ENCODE measurements at regions not wholly inside any gene's neighbourhood (a gene's known extent, or its start where the extent isn't known, plus 50 kb on each side); places are given as distances from the start of the nearest gene placed in this dataset.

- no peak for DNase-seq (ENCODE audit: low read depth in 2 of 3, low spot score in 2 of 3)
These were observed 550.5 kb downstream of the MIAT start for GRCh38 chr22:27207907-27208306.

DNA sequence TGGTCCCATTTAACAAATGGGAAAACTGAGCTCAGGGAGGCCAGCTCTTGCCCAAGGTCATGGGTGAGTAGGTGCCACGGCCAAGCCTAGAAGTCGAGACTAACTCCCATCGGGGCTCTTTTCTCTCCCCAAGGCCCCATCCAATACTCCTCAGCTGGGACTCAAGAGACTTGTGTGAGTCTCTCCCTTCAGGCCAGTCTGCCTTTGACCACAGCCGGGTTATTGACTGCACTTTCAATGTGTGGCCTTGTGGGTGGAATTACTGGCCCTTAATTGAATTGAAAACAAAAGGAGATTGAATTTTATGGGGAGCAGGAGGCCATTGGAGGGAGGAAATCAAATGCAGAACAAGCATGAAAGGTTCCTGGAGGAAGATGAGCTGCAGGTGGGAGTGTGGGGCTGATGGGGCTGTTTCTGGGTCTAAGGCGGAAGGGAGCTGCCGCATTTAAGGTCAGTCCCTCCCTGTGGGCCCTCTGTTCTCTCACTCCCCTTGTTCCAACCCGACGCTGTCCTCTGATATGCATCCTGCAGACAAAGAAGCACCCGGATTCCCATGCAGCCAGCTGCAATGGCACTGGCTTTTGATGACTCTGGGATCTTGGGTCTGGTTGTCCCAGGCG lies 552.8 kb downstream of the MIAT start:
- DNase-seq (ENCODE audit: low read depth in 2 of 3, low spot score in 2 of 3): no peak

GRCh38 chr22:27212102-27212501 lies 554.7 kb downstream of the MIAT start:
- DNase-seq (ENCODE audit: low read depth in 2 of 3, low spot score in 2 of 3): no peak

DNA sequence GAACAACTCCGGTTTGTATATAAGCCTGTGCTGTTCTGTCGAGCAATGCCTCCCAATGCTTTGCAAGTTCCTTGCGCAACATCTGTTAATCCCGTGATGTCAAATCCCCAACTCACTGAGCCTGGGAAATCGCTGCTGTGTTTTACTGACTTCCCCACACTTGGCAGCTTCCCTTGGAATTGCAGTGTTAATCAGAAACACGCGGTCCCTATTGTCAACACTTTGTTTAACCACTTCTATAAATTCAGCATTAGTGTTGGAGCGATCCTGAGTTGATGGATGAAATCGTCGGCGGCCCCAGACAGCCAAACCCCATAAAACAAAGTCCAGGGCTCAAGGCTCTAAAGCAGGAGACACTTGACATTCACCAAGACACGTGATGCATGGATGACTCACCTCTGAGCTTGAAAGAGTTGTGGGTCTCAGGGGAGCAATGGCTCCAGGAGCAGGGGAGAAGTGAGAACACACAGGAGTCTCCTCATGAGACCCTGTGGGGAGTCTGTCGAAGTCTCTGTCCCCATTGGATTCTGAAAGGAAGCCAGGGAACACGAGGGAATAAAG lies 555.3 kb downstream of the MIAT start:
- peak in 1 of 3 donors; percentile 20 for DNase-seq (ENCODE audit: low read depth in 2 of 3, low spot score in 2 of 3)

- no peak for DNase-seq (ENCODE audit: low read depth in 2 of 3, low spot score in 2 of 3)
These were observed 555.9 kb downstream of the MIAT start for GRCh38 chr22:27213294-27213693.

DNA sequence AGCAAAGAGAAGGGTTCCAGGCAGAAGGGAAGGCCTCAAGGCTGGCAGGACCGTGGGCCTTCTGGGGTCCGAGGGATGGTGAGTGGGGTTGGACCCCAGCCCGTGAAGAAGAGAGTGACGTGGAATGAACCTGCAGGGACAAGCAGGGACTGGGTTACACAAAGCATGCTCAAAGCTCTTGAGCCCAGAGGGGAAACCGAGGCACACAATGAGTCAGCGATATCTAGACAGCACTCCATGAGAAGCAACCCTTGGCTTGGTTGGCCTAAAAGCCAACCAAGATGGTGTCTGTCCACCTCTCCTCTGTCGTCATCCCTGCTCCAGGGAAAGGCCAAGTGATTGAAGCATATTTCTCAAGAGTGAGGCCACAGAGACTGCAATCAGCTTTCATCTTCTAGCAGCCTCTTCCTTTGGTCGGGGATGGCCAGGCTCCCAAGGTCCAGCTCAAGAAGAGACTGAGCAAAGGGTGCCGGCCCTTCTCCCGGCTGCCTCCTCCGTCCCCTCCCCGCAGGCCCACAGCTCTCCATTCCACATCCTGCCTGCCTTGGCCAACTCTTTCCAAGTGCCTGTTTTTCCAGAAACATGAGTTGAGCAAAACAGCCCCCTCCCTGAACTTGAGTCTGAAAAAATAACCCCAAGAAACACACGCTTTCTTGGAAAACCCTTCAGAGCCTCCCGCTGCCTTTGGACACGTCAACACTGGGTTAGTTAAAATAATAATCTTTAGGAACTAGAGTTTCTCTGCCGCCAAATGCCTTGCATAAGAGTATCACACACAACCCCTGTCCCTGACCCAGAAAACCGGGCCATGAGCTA lies 556.6 kb downstream of the MIAT start:
- DNase-seq (ENCODE audit: low read depth in 2 of 3, low spot score in 2 of 3): no peak

DNA sequence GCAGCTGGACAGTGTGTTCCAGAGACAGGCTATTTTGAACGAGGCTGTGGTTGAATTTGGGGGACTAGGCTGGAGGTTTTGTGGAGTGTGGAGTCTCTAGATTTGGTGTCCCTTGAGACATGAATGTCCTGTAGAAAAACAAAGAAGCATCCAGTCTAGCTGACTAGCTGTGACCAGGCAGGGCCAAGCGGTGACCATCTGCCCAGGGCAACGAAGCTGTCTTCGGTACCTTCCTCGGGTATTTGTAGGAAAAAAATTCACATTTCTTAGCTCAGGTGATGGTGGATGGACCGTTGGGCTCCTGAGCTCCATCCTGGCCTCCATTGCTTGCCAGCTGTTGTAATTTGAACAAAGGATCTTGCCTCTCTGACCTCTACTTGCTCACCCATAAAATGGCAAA lies 557.3 kb downstream of the MIAT start:
- DNase-seq (ENCODE audit: low read depth in 2 of 3, low spot score in 2 of 3): no peak

DNA sequence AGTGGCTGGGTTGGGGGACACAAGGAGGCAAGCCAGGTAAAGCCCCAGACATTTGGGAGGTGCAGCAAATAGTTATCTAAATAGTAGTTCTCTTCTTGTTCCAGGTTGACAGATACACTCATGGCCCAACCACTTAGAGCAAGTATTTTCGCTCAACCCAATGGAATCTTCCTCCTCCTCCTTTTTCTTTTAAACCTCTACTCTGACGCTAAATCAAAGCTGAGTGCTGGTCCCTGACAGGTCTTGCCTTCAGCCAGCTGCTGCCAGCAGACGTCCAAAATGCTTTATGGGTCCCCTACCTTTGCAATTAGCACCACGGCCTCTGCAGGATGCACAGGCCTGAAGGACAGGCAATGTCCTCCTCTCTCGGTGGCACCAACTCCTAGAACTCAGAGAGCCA lies 558.5 kb downstream of the MIAT start:
- DNase-seq (ENCODE audit: low read depth in 2 of 3, low spot score in 2 of 3): no peak

DNA sequence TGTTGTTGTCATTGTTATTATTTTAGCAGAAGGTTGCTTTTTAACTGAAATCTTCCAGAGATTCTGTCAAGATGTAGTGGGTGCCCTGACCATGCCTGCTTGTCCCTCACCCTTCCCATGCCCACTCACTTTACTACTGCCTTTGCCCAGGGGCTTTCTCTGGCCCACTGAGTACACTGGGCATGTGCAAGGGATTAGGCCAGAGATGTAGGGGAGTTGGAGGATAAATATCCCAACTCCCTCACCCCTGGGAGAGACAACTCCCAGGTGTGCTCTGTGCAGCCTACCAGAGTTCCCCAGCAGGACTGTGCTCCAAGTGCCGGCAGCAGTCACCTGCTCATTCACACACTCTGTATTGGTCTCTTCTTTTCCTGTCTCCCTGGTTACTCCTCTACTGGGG lies 559.1 kb downstream of the MIAT start:
- DNase-seq (ENCODE audit: low read depth in 2 of 3, low spot score in 2 of 3): no peak

DNA sequence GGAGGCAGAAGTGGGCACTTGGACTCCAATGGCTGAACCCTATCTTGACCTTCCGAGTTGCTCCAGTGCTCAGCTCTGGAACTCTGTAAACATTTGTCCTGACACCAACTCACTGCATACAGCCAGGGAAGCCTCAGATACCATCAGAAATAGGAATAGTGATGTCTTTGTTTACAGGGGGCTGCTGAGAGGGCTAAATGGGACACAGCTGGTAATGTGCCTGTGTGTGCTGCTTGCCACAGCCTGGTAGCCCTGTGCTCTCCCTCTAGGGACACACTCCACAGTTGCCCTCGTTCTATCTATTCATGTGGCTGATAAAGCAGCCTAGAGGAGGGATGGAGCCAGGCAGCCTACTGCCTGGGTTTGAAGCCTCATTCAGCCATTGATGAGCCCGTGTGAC lies 559.8 kb downstream of the MIAT start:
- no peak for DNase-seq (ENCODE audit: low read depth in 2 of 3, low spot score in 2 of 3)

- DNase-seq (ENCODE audit: low read depth in 2 of 3, low spot score in 2 of 3): no peak
These were observed 560.9 kb downstream of the MIAT start for GRCh38 chr22:27218012-27218920.

- no peak for DNase-seq (ENCODE audit: low read depth in 2 of 3, low spot score in 2 of 3)
These were observed 561.6 kb downstream of the MIAT start for GRCh38 chr22:27219036-27219435.

DNA sequence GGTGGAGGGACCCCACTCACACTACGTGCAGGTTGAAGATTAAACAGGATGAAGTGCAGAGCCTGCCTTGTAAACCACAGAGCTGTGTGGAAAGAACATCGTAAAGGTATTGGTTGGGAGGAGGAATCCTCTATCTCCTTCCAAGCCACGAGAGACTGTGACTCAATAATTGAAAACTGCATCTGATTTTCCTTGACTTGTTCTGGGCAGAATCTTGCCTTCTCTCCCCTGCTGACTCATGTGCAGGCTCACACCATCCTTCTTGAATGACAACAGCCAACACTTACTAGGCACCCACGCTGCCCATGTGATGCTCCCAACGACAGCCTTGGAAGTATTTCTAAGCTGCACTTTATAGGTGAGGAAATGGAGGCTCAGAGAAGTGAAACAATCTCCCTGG lies 563.0 kb downstream of the MIAT start:
- DNase-seq (ENCODE audit: low read depth in 2 of 3, low spot score in 2 of 3): no peak

DNA sequence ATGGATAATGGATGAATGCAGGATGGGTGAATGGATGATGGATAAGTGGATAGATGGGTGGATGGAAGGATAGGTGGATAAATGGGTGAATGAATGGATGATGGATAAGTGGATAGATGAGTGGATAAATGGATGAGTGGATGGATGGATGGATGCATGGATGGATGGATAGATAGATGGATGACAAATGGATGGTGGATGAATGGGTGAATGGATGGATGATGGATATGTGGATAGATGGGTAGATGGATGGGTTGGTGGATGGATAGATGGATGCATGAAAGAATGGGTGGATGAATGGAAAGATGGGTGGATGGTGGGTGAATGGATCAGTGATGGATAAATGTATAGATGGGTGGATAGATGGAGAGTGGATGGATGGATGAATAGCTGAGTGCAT lies 564.8 kb downstream of the MIAT start:
- DNase-seq (ENCODE audit: low read depth in 2 of 3, low spot score in 2 of 3): no peak

DNA sequence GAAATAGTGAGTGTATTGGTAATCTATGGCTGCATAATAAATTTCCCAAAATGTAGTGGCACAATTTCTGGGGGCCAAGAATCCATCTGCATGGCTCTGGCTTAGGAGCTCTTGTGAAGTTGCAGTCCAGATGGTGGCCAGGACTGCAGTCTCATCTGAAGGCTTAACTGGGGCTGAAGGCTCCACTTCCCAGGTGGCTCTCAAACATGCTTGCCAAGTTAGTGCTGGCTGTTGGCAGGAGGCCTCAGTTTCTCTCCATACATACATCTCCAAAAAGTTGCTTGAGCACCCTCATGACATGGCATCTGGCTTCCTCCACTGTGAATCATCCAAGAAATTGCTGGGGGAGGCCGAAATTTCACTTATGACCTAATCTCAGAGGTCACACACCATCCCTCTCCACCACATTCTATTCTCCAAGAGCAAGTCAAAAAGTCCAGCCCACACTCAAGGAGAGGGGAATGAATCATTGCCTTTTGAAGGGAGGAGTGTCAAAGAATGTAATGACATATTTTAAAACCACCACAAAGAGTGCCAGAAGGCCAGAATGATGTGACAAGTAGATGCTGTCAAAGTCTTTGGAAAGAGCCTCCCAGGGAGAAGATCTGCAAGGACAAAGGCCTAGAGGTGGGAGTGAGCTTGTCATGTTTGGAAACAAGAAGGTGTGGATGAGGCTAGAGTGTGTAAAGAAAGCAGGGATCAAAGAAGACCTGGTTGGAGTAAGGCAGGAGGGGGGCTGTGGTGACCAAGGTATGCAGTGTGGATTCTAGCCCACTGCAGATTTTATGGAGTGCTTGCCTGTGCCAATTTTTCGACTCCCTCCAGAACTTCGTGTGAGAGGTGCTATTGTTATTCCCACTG lies 566.2 kb downstream of the MIAT start:
- DNase-seq (ENCODE audit: low read depth in 2 of 3, low spot score in 2 of 3): no peak

GRCh38 chr22:27224485-27225374 lies 567.3 kb downstream of the MIAT start:
- DNase-seq (ENCODE audit: low read depth in 2 of 3, low spot score in 2 of 3): no peak

DNA sequence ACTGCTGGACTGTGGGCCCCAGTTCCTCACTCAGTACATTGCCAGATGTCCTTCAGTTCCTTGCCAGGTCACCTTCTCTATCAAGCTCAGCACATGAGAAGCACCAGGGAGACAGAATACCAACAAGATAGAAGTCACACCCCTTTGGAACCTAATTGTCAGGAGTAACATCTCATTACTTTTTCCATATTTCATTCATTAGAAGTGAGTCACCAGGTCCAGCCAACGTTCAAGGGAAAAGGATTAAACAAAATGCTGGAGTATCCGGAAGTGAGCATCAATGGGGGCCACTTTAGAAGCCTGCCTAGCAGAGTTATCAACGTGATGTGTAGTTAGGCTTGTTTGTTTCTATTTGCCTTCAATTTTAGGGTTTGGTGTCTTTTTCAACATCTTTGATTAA lies 569.3 kb downstream of the MIAT start:
- DNase-seq (ENCODE audit: low read depth in 2 of 3, low spot score in 2 of 3): no peak

GRCh38 chr22:27228771-27229170 lies 571.4 kb downstream of the MIAT start:
- no peak for DNase-seq (ENCODE audit: low read depth in 2 of 3, low spot score in 2 of 3)

- DNase-seq (ENCODE audit: low read depth in 2 of 3, low spot score in 2 of 3): no peak
These were observed 571.4 kb downstream of the MN1 start for GRCh38 chr22:27230189-27230588.

Measured in hematopoietic multipotent progenitor cell (in vitro differentiated cells).